Activated gamma-delta T cell treated with anti-CD3 and anti-CD28 coated beads, Interleukin-2, amount 50 U/mL, for 16 hours (primary cell): ENCODE measurements at regions not wholly inside any gene's neighbourhood (a gene's known extent, or its start where the extent isn't known, plus 50 kb on each side); places are given as distances from the start of the nearest gene placed in this dataset.
"Not testable (repeated sequence)": the region's sequence is repeated elsewhere in the genome, so short reads cannot be mapped to it uniquely, and the experiment has no call there.

ENCODE experiments used
- DNase-seq: peaks from one replicate; pipeline ENCODE4 v3.0.0-alpha.2; 2020; ENCODE audit warnings: low read depth

- no peak for DNase-seq
Observed at GRCh38 chr9:2496934-2497333, 124.7 kb upstream of the VLDLR start.

GRCh38 chr9:2497666-2498400 lies 123.8 kb upstream of the VLDLR start:
- no peak for DNase-seq

- no peak for DNase-seq
Observed at GRCh38 chr9:2502210-2502609, 119.4 kb upstream of the VLDLR start.

- no peak for DNase-seq
Observed at GRCh38 chr9:2502760-2503159, 118.8 kb upstream of the VLDLR start.

- DNase-seq, result no peak
Observed at GRCh38 chr9:2506321-2506720, 115.3 kb upstream of the VLDLR start.

- DNase-seq, result no peak
Observed at GRCh38 chr9:2523591-2523990, 98.0 kb upstream of the VLDLR start.

- no peak for DNase-seq
Observed at GRCh38 chr9:2524601-2525000, 97.0 kb upstream of the VLDLR start.

GRCh38 chr9:2525147-2525546 lies 96.4 kb upstream of the VLDLR start:
- DNase-seq, result no peak

GRCh38 chr9:2526071-2526828 lies 95.3 kb upstream of the VLDLR start:
- no peak for DNase-seq

GRCh38 chr9:2531481-2531880 lies 90.1 kb upstream of the VLDLR start:
- DNase-seq, result no peak

GRCh38 chr9:2536511-2536910 lies 85.1 kb upstream of the VLDLR start:
- DNase-seq, result no peak

GRCh38 chr9:2545881-2546490 lies 75.6 kb upstream of the VLDLR start:
- no peak for DNase-seq

GRCh38 chr9:2555899-2556600 lies 65.5 kb upstream of the VLDLR start:
- DNase-seq, result not testable (repeated sequence)

GRCh38 chr9:2557693-2558092 lies 63.9 kb upstream of the VLDLR start:
- no peak for DNase-seq

GRCh38 chr9:2559192-2560152 lies 62.1 kb upstream of the VLDLR start:
- no peak for DNase-seq

- no peak for DNase-seq
Observed at GRCh38 chr9:2560180-2560579, 61.4 kb upstream of the VLDLR start.

GRCh38 chr9:2565676-2566340 lies 55.8 kb upstream of the VLDLR start:
- no peak for DNase-seq

GRCh38 chr9:2567922-2568321 lies 53.7 kb upstream of the VLDLR start:
- DNase-seq, result no peak

- DNase-seq, result no peak
Observed at GRCh38 chr9:2568689-2569088, 52.9 kb upstream of the VLDLR start.

GRCh38 chr9:2570615-2571479 lies 50.7 kb upstream of the VLDLR start:
- peak; percentile 6 for DNase-seq
